ENCODE measurements at regions not wholly inside any gene's neighbourhood (a gene's known extent, or its start where the extent isn't known, plus 50 kb on each side); places are given as distances from the start of the nearest gene placed in this dataset.

- no peak for DNase-seq
- H3K36me3 Mint-ChIP-seq: no peaks in the 10 kb centered on the region
- no peaks in the 10 kb centered on the region for H3K36me3 ChIP-seq (replicated peaks in 1 of 2; ENCODE audit: control insufficient read depth in 1 of 2, insufficient read depth in 2 of 2, low read length in 2 of 2)
- H3K4me2 ChIP-seq (replicated peaks; ENCODE audit: extremely low read depth, low read length, poor library complexity, severe bottlenecking): no peak overlapping the region
- no peak overlapping the region for H2AFZ ChIP-seq (ENCODE audit: insufficient read depth, low read depth, low read length, poor library complexity, severe bottlenecking)
- H3K4me3 Mint-ChIP-seq: no peak overlapping the region
- H3K27ac ChIP-seq (ENCODE audit: low read depth in 1 of 2, low read length in 2 of 2): no peak overlapping the region
- peaks cover 3 to 8% of the 10 kb centered on the region in 2 donors for H3K9me3 ChIP-seq (replicated peaks in 1 of 2; ENCODE audit: control insufficient read depth in 1 of 2, insufficient read depth in 1 of 2, low read length in 2 of 2)
- H3K9me3 Mint-ChIP-seq: peaks cover 0 to 16% (median 3%) of the 10 kb centered on the region in 7 donors
- H4K20me1 ChIP-seq (ENCODE audit: insufficient read depth, low read length): no peaks in the 10 kb centered on the region
- no peaks in the 10 kb centered on the region for H3K27me3 ChIP-seq (ENCODE audit: control insufficient read depth in 2 of 2, insufficient read depth in 2 of 2, low read length in 2 of 2)
- no peaks in the 10 kb centered on the region for H3K79me2 ChIP-seq (ENCODE audit: insufficient read depth, low read length)
- WGBS (ENCODE audit: insufficient coverage): 50% methylated on average over 1 of the region's 2 CpGs
- intact Hi-C loops (cut with micrococcal nuclease): no loop called here
- H3K27me3 Mint-ChIP-seq (ENCODE audit: low read depth in 3 of 3): peaks cover 0 to 2% (median 1%) of the 10 kb centered on the region in 3 donors
- no peak for TF ChIP-seq CTCF (IDR thresholded peaks at IDR 0.05)
- no peak overlapping the region for H3K9ac ChIP-seq (ENCODE audit: insufficient read depth, low read length, poor library complexity, severe bottlenecking)
- H3K4me1 Mint-ChIP-seq: no peaks in the 10 kb centered on the region
- no peaks in the 10 kb centered on the region for H3K4me1 ChIP-seq (ENCODE audit: control insufficient read depth in 1 of 2, insufficient read depth in 2 of 2, low read length in 2 of 2)
- H3K4me3 ChIP-seq (replicated peaks in 1 of 3; ENCODE audit: low read depth in 2 of 3, low read length in 3 of 3): no peak overlapping the region
- peak overlapping the region in 1 of 7 donors; percentile 5 for H3K27ac Mint-ChIP-seq
Observed at GRCh38 chr3:76222201-76222600, 436.9 kb upstream of the ZNF717 start.

- Histone ChIP-seq H3K27ac (ENCODE audit: low read depth in 1 of 2, low read length in 2 of 2) (no peak overlapping the region), H3K4me2 (replicated peaks; ENCODE audit: extremely low read depth, low read length, poor library complexity, severe bottlenecking) (no peak overlapping the region), H3K79me2 (ENCODE audit: insufficient read depth, low read length) (no peaks in the 10 kb centered on the region), H3K36me3 (replicated peaks in 1 of 2; ENCODE audit: control insufficient read depth in 1 of 2, insufficient read depth in 2 of 2, low read length in 2 of 2) (no peaks in the 10 kb centered on the region), H3K9ac (ENCODE audit: insufficient read depth, low read length, poor library complexity, severe bottlenecking) (no peak overlapping the region), H3K4me3 (replicated peaks in 1 of 3; ENCODE audit: low read depth in 2 of 3, low read length in 3 of 3) (no peak overlapping the region), H3K9me3 (replicated peaks in 1 of 2; ENCODE audit: control insufficient read depth in 1 of 2, insufficient read depth in 1 of 2, low read length in 2 of 2) (no peaks in the 10 kb centered on the region), H3K4me1 (ENCODE audit: control insufficient read depth in 1 of 2, insufficient read depth in 2 of 2, low read length in 2 of 2) (no peaks in the 10 kb centered on the region), H3K27me3 (ENCODE audit: control insufficient read depth in 2 of 2, insufficient read depth in 2 of 2, low read length in 2 of 2) (no peaks in the 10 kb centered on the region), H2AFZ (ENCODE audit: insufficient read depth, low read depth, low read length, poor library complexity, severe bottlenecking) (no peak overlapping the region), H4K20me1 (ENCODE audit: insufficient read depth, low read length) (no peaks in the 10 kb centered on the region)
- WGBS (ENCODE audit: insufficient coverage): 88% methylated on average over 2 of the region's 4 CpGs
- no peak for DNase-seq
- no peak overlapping the region for H3K27ac Mint-ChIP-seq
- H3K9me3 Mint-ChIP-seq: peaks cover 0 to 6% (median 1%) of the 10 kb centered on the region in 7 donors
- no peaks in the 10 kb centered on the region for H3K4me1 Mint-ChIP-seq
- no peak overlapping the region for H3K4me3 Mint-ChIP-seq
- intact Hi-C loops (cut with micrococcal nuclease): no loop called here
- TF ChIP-seq CTCF (IDR thresholded peaks at IDR 0.05): no peak
- no peaks in the 10 kb centered on the region for H3K36me3 Mint-ChIP-seq
- no peaks in the 10 kb centered on the region for H3K27me3 Mint-ChIP-seq (ENCODE audit: low read depth in 3 of 3)
Observed at GRCh38 chr3:76231258-76231657, 445.9 kb upstream of the ZNF717 start.
